HEK293 (cell line): ENCODE measurements at regions not wholly inside any gene's neighbourhood (a gene's known extent, or its start where the extent isn't known, plus 50 kb on each side); places are given as distances from the start of the nearest gene placed in this dataset.
A peak's percentile ranks its signal among the peaks of the same experiment; 100 is the strongest.

ENCODE experiments used
- CTCF ChIA-PET: fragments of 350-600 bp; formaldehyde crosslinking; extraction: SDS; loops from one replicate; lab custom pipeline; 2021; ENCODE audit warnings: antibody characterized with exemption; lab: Yijun Ruan, JAX
- POLR2A ChIA-PET: fragments of 300-600 bp; formaldehyde crosslinking; extraction: SDS; loops from one replicate; lab custom pipeline; 2020; ENCODE audit warnings: antibody characterized with exemption, inconsistent platforms; lab: Yijun Ruan, JAX
- H3K27ac ChIP-seq: fragments of 200-500 bp; sonication (Bioruptor generic); 2 replicates; pipeline ENCODE4 v1.5.1; 2014; ENCODE audit warnings: low read depth, low read length, control low read depth, inconsistent platforms; ENCODE audit errors: extremely low read depth
- H3K36me3 ChIP-seq, 2 experiments: fragments of 200-500 bp in 1 of 2; sonication (Bioruptor generic) in 1 of 2; 1 replicate in 1 of 2; 2 replicates in 1 of 2; pipeline ENCODE4 v1.5.1; 2014 to 2017; ENCODE audit warnings: inconsistent platforms in 2 of 2, low read length in 2 of 2; ENCODE audit not compliant: control insufficient read depth in 2 of 2, insufficient read depth in 1 of 2
- H3K4me1 ChIP-seq: fragments of 200-500 bp; sonication (Bioruptor generic); 2 replicates; pipeline ENCODE4 v1.5.1; 2014; ENCODE audit warnings: mild to moderate bottlenecking, low read length, inconsistent platforms; ENCODE audit not compliant: control insufficient read depth, insufficient read depth
- H3K4me3 ChIP-seq: 2 replicates; pipeline ENCODE4 v1.5.1; 2011; ENCODE audit warnings: low read depth, mild to moderate bottlenecking, control low read depth, low read length, moderate library complexity
- H3K9me3 ChIP-seq: fragments of 200-500 bp; sonication (Bioruptor generic); 2 replicates; pipeline ENCODE4 v1.5.1; 2014; ENCODE audit warnings: low read depth, low read length, inconsistent platforms; ENCODE audit not compliant: control insufficient read depth, insufficient read depth
- EGR2 ChIP-seq: fragments of 450-650 bp; formaldehyde crosslinking; IDR thresholded peaks from 2 replicates; pipeline ENCODE4 v1.5.1; 2016; ENCODE audit warnings: low read depth, missing biosample characterization, missing genetic modification characterization
- GLIS1 ChIP-seq: fragments of 450-650 bp; formaldehyde crosslinking; IDR thresholded peaks from 2 replicates; pipeline ENCODE4 v1.5.1; 2016; ENCODE audit warnings: missing biosample characterization, missing genetic modification characterization
- OVOL3 ChIP-seq: fragments of 450-650 bp; formaldehyde crosslinking; IDR thresholded peaks from 2 replicates; pipeline ENCODE4 v1.5.1; 2016; ENCODE audit warnings: missing biosample characterization, missing genetic modification characterization
- PATZ1 ChIP-seq: fragments of 450-650 bp; formaldehyde crosslinking; IDR thresholded peaks from 2 replicates; pipeline ENCODE4 v1.5.1; 2016; ENCODE audit warnings: missing biosample characterization, missing genetic modification characterization
- SP7 ChIP-seq: fragments of 450-650 bp; formaldehyde crosslinking; IDR thresholded peaks from 2 replicates; pipeline ENCODE4 v1.5.1; 2016; ENCODE audit warnings: missing biosample characterization, missing genetic modification characterization
- WT1 ChIP-seq: fragments of 450-650 bp; formaldehyde crosslinking; IDR thresholded peaks from 2 replicates; pipeline ENCODE4 v1.5.1; 2016; ENCODE audit warnings: missing biosample characterization, missing genetic modification characterization
- ZBTB20 ChIP-seq: fragments of 450-650 bp; formaldehyde crosslinking; IDR thresholded peaks from 2 replicates; pipeline ENCODE4 v1.5.1; 2016; ENCODE audit warnings: missing biosample characterization, missing genetic modification characterization
- ZBTB48 ChIP-seq: fragments of 450-650 bp; formaldehyde crosslinking; IDR thresholded peaks from 2 replicates; pipeline ENCODE4 v1.5.1; 2016; ENCODE audit warnings: missing biosample characterization, missing genetic modification characterization
- ZFHX2 ChIP-seq: fragments of 450-650 bp; formaldehyde crosslinking; conservative IDR thresholded peaks from 2 replicates; pipeline ENCODE4 v1.5.1; 2016; ENCODE audit warnings: missing biosample characterization, missing genetic modification characterization
- ZFP41 ChIP-seq: fragments of 450-650 bp; formaldehyde crosslinking; IDR thresholded peaks from 2 replicates; pipeline ENCODE4 v1.5.1; 2016; ENCODE audit warnings: missing biosample characterization, missing genetic modification characterization, borderline replicate concordance
- ZFP69B ChIP-seq: fragments of 450-650 bp; formaldehyde crosslinking; IDR thresholded peaks from 2 replicates; pipeline ENCODE4 v1.5.1; 2016; ENCODE audit warnings: missing biosample characterization, missing genetic modification characterization
- ZIC2 ChIP-seq: fragments of 450-650 bp; formaldehyde crosslinking; IDR thresholded peaks from 2 replicates; pipeline ENCODE4 v1.5.1; 2016; ENCODE audit warnings: missing biosample characterization, missing genetic modification characterization
- ZNF174 ChIP-seq: fragments of 450-650 bp; formaldehyde crosslinking; IDR thresholded peaks from 2 replicates; pipeline ENCODE4 v1.5.0; 2017; ENCODE audit warnings: missing biosample characterization, mild to moderate bottlenecking, missing genetic modification characterization
- ZNF184 ChIP-seq: fragments of 450-650 bp; IDR thresholded peaks from 2 replicates; pipeline ENCODE4 v1.5.1; 2018; ENCODE audit warnings: missing biosample characterization, mild to moderate bottlenecking, missing genetic modification characterization
- ZNF2 ChIP-seq: fragments of 450-650 bp; formaldehyde crosslinking; IDR thresholded peaks from 2 replicates; pipeline ENCODE4 v1.5.1; 2016; ENCODE audit warnings: missing biosample characterization, missing genetic modification characterization
- ZNF23 ChIP-seq: fragments of 450-650 bp; formaldehyde crosslinking; IDR thresholded peaks from 2 replicates; pipeline ENCODE4 v1.5.1; 2016; ENCODE audit warnings: missing biosample characterization, missing genetic modification characterization, borderline replicate concordance
- ZNF292 ChIP-seq: fragments of 450-650 bp; formaldehyde crosslinking; IDR thresholded peaks from 2 replicates; pipeline ENCODE4 v1.5.1; 2016; ENCODE audit warnings: low read depth, missing biosample characterization, missing genetic modification characterization, borderline replicate concordance
- ZNF324 ChIP-seq: fragments of 450-650 bp; formaldehyde crosslinking; IDR thresholded peaks from 2 replicates; pipeline ENCODE4 v1.5.1; 2016; ENCODE audit warnings: missing biosample characterization, missing genetic modification characterization
- ZNF426 ChIP-seq: fragments of 450-650 bp; formaldehyde crosslinking; IDR thresholded peaks from 2 replicates; pipeline ENCODE4 v1.5.1; 2017; ENCODE audit warnings: missing biosample characterization, missing genetic modification characterization, mild to moderate bottlenecking, inconsistent platforms, moderate library complexity
- ZNF473 ChIP-seq: fragments of 450-650 bp; formaldehyde crosslinking; IDR thresholded peaks from 2 replicates; pipeline ENCODE4 v1.5.1; 2017; ENCODE audit warnings: missing biosample characterization, missing genetic modification characterization
- ZNF629 ChIP-seq: fragments of 450-650 bp; formaldehyde crosslinking; IDR thresholded peaks from 2 replicates; pipeline ENCODE4 v1.5.1; 2017; ENCODE audit warnings: missing biosample characterization, missing genetic modification characterization
- ZNF654 ChIP-seq: fragments of 450-650 bp; formaldehyde crosslinking; IDR thresholded peaks from 2 replicates; pipeline ENCODE4 v1.5.1; 2016; ENCODE audit warnings: low read depth, missing biosample characterization, missing genetic modification characterization
- ZSCAN4 ChIP-seq: fragments of 450-650 bp; formaldehyde crosslinking; IDR thresholded peaks from 2 replicates; pipeline ENCODE4 v1.5.1; 2017; ENCODE audit warnings: missing biosample characterization, missing genetic modification characterization

GRCh38 chr1:91601554-91602376 is 101.1 kb downstream of the CDC7 start (continued):
- TF ChIP-seq ZNF426 (tag by site-specific recombination) (no peak), ZNF654 (tag by site-specific recombination) (no peak), ZNF629 (tag by site-specific recombination) (no peak), ZIC2 (tag by site-specific recombination) (peak; percentile 98), WT1 (tag by site-specific recombination) (no peak)

GRCh38 chr1:91603409-91603808 is 102.8 kb downstream of the CDC7 start:
- Histone ChIP-seq H3K4me1 (no peaks in the 10 kb centered on the region), H3K4me3 (no peak overlapping the region), H3K36me3 (no peaks in the 10 kb centered on the region), H3K27ac (no peak overlapping the region), H3K9me3 (no peaks in the 10 kb centered on the region)
- peak; percentile 66 for TF ChIP-seq EGR2
- no peak for TF ChIP-seq ZFP69B (tag by site-specific recombination)
- TF ChIP-seq ZNF2 (tag by site-specific recombination), result no peak
- TF ChIP-seq ZFHX2 (tag by site-specific recombination), result peak; percentile 68
- ChIA-PET POLR2A (no interaction called here), CTCF (no interaction called here)

- POLR2A ChIA-PET, result no interaction called here
- TF ChIP-seq ZNF324 (tag by site-specific recombination) (no peak), ZNF292 (tag by site-specific recombination) (no peak), ZNF473 (no peak), ZFP41 (no peak), ZBTB48 (tag by site-specific recombination) (no peak), ZNF23 (tag by site-specific recombination) (no peak), ZNF184 (tag by site-specific recombination) (no peak), OVOL3 (tag by site-specific recombination) (no peak)
- no peak overlapping the region for H3K27ac ChIP-seq
- no peaks in the 10 kb centered on the region for H3K9me3 ChIP-seq
- H3K4me3 ChIP-seq, result no peak overlapping the region
- H3K4me1 ChIP-seq, result no peaks in the 10 kb centered on the region
- CTCF ChIA-PET, result no interaction called here
- H3K36me3 ChIP-seq, result no peaks in the 10 kb centered on the region
Measured at GRCh38 chr1:91604632-91605031, 104.0 kb downstream of the CDC7 start.

- H3K9me3 ChIP-seq, result no peaks in the 10 kb centered on the region
- CTCF ChIA-PET, result no interaction called here
- peak; percentile 93 for TF ChIP-seq ZIC2 (tag by site-specific recombination)
- peak; percentile 67 for TF ChIP-seq GLIS1
- TF ChIP-seq ZBTB20, result peak; percentile 72; the same call in 1 of the 2 replicates
- no peak for TF ChIP-seq ZNF629 (tag by site-specific recombination)
- peak; percentile 73 for TF ChIP-seq ZSCAN4 (tag by site-specific recombination)
- 0 out of 2 replicates have a peak, but pooled peaks have one; percentile 14 for TF ChIP-seq SP7 (tag by site-specific recombination)
- TF ChIP-seq ZNF174, result no peak
- TF ChIP-seq PATZ1 (tag by site-specific recombination), result no peak
- TF ChIP-seq, all 188 proteins: peak for 5
- POLR2A ChIA-PET, result no interaction called here
- Histone ChIP-seq H3K4me1 (no peaks in the 10 kb centered on the region), H3K36me3 (no peaks in the 10 kb centered on the region), H3K27ac (no peak overlapping the region), H3K4me3 (no peak overlapping the region)
Measured at GRCh38 chr1:91605566-91605965, 104.9 kb downstream of the CDC7 start.
